CD4-positive, alpha-beta T cell (primary cell): ENCODE measurements at regions not wholly inside any gene's neighbourhood (a gene's known extent, or its start where the extent isn't known, plus 50 kb on each side); places are given as distances from the start of the nearest gene placed in this dataset.
"Not testable (repeated sequence)": the region's sequence is repeated elsewhere in the genome, so short reads cannot be mapped to it uniquely, and the experiment has no call there.

ENCODE experiments used
- ATAC-seq: fragments of 200-7000 bp; cut with Tn5 transposase; one replicate; pipeline ENCODE4 v1.10.0; 2022; ENCODE audit warnings: mild to moderate bottlenecking; ENCODE audit not compliant: poor library complexity
- CTCF ChIA-PET: fragments of 350-600 bp; sonication (Branson Sonifier 250); formaldehyde crosslinking; loops from one replicate; lab custom pipeline; 2021; ENCODE audit warnings: antibody characterized with exemption, inconsistent platforms; lab: Charles Lee
- POLR2A ChIA-PET: fragments of 350-600 bp; sonication (Branson Sonifier 250); formaldehyde crosslinking; loops from one replicate; lab custom pipeline; 2021; ENCODE audit warnings: antibody characterized with exemption, inconsistent platforms; lab: Charles Lee
- DNase-seq, 14 experiments: peaks; one replicate each; pipeline ENCODE4 v3.0.0-alpha.2; 2013 to 2020; ENCODE audit warnings: mixed read lengths in 2 of 14
- H3K27ac ChIP-seq, 2 donors: one replicate each; pipeline versions ENCODE4 v1.5.1 to v1.7.0; 2013; ENCODE audit warnings: low read length in 2 of 2, low read depth in 1 of 2, mild to moderate bottlenecking in 1 of 2
- H3K27me3 ChIP-seq, 2 experiments: 1 replicate in 1 of 2; 2 replicates in 1 of 2; pipeline versions ENCODE4 v1.6.1 to v1.7.0; 2013; ENCODE audit warnings: low read length in 2 of 2, control low read depth in 1 of 2, mild to moderate bottlenecking in 1 of 2, moderate library complexity in 1 of 2; ENCODE audit not compliant: insufficient read depth in 2 of 2, control insufficient read depth in 1 of 2
- H3K36me3 ChIP-seq: one replicate; pipeline ENCODE4 v1.6.1; 2013; ENCODE audit warnings: low read length, control low read depth; ENCODE audit not compliant: insufficient read depth
- H3K4me1 ChIP-seq: one replicate; pipeline ENCODE4 v1.6.1; 2013; ENCODE audit warnings: low read length, control low read depth; ENCODE audit not compliant: insufficient read depth
- H3K4me3 ChIP-seq: one replicate; pipeline ENCODE4 v1.5.1; 2013; ENCODE audit warnings: mild to moderate bottlenecking, low read length, moderate library complexity
- H3K9me3 ChIP-seq, 2 experiments: 1 replicate in 1 of 2; 2 replicates in 1 of 2; pipeline versions ENCODE4 v1.6.1 to v1.7.0; 2013; ENCODE audit warnings: low read length in 2 of 2, mild to moderate bottlenecking in 2 of 2, control low read depth in 1 of 2, moderate library complexity in 1 of 2; ENCODE audit not compliant: control insufficient read depth in 1 of 2, insufficient read depth in 1 of 2
- H3K27ac Mint-ChIP-seq: one replicate; pipeline ENCODE4 v1.8.0; 2020; ENCODE audit warnings: mixed read lengths
- H3K27me3 Mint-ChIP-seq: one replicate; pipeline ENCODE4 v1.8.0; 2021; ENCODE audit warnings: mixed read lengths
- H3K36me3 Mint-ChIP-seq: one replicate; pipeline ENCODE4 v1.8.0; 2021; ENCODE audit warnings: low read depth, mixed read lengths
- H3K4me1 Mint-ChIP-seq: one replicate; pipeline ENCODE4 v1.8.0; 2021; ENCODE audit warnings: low read depth, mixed read lengths
- H3K4me3 Mint-ChIP-seq: one replicate; pipeline ENCODE4 v1.8.0; 2020; ENCODE audit warnings: mild to moderate bottlenecking, mixed read lengths
- H3K9me3 Mint-ChIP-seq: one replicate; pipeline ENCODE4 v1.8.0; 2020; ENCODE audit warnings: mixed read lengths
- CTCF ChIP-seq: fragments of 200-600 bp; IDR thresholded peaks from one replicate; pipeline ENCODE4 v1.8.0; 2022; ENCODE audit warnings: antibody characterized with exemption, mild to moderate bottlenecking
- intact Hi-C, 2 experiments: fragments of 100-400 bp; cut with DNase I in 1 of 2; cut with micrococcal nuclease in 1 of 2; formaldehyde crosslinking; loops; one replicate each; pipeline versions ENCODE4 v1.15.1 to v1.9.0; 2023 to 2025; cut with DNase I, micrococcal nuclease

GRCh38 chrX:138791551-138791950 lies 80.0 kb upstream of the FGF13 start:
- no peaks in the 10 kb centered on the region for H3K4me1 Mint-ChIP-seq
- intact Hi-C loops = no loop called here
- no peak overlapping the region for H3K27ac ChIP-seq
- H3K9me3 ChIP-seq = no peaks in the 10 kb centered on the region
- DNase-seq (no peak), ATAC-seq (no peak)
- H3K36me3 ChIP-seq = no peaks in the 10 kb centered on the region
- H3K9me3 Mint-ChIP-seq = no peaks in the 10 kb centered on the region
- ChIA-PET CTCF (no interaction called here), POLR2A (no interaction called here)
- no peaks in the 10 kb centered on the region for H3K27me3 Mint-ChIP-seq
- no peak for TF ChIP-seq CTCF
- no peaks in the 10 kb centered on the region for H3K27me3 ChIP-seq
- H3K4me1 ChIP-seq = no peaks in the 10 kb centered on the region
- no peak overlapping the region for H3K4me3 ChIP-seq
- H3K27ac Mint-ChIP-seq = no peak overlapping the region
- H3K4me3 Mint-ChIP-seq = no peak overlapping the region
- no peaks in the 10 kb centered on the region for H3K36me3 Mint-ChIP-seq

GRCh38 chrX:138788771-138789170 lies 77.3 kb upstream of the FGF13 start:
- POLR2A ChIA-PET = no interaction called here

GRCh38 chrX:138778576-138778909 lies 67.0 kb upstream of the FGF13 start:
- H3K36me3 ChIP-seq, H3K4me1 Mint-ChIP-seq, CTCF ChIA-PET, H3K27ac Mint-ChIP-seq, DNase-seq, H3K27me3 Mint-ChIP-seq, POLR2A ChIA-PET, H3K9me3 Mint-ChIP-seq, H3K27ac ChIP-seq, H3K27me3 ChIP-seq, H3K36me3 Mint-ChIP-seq, H3K4me3 Mint-ChIP-seq, ATAC-seq, H3K4me3 ChIP-seq, H3K9me3 ChIP-seq, H3K4me1 ChIP-seq: not testable (repeated sequence)
- intact Hi-C loops = loop anchor here in 1 of 2 experiments (10.0 kb wide), 1 partner anchor 1196 kb away; no protein-coding TSS in a partner anchor

More at GRCh38 chrX:138788771-138789170, 77.3 kb upstream of the FGF13 start:
- Mint-ChIP-seq H3K36me3 (no peaks in the 10 kb centered on the region), H3K4me1 (no peaks in the 10 kb centered on the region), H3K27ac (no peak overlapping the region), H3K4me3 (no peak overlapping the region), H3K9me3 (peaks cover 8% of the 10 kb centered on the region), H3K27me3 (no peaks in the 10 kb centered on the region)
- Histone ChIP-seq H3K27ac (no peak overlapping the region), H3K36me3 (no peaks in the 10 kb centered on the region), H3K4me3 (no peak overlapping the region), H3K27me3 (no peaks in the 10 kb centered on the region), H3K4me1 (no peaks in the 10 kb centered on the region), H3K9me3 (no peaks in the 10 kb centered on the region)
- no peak for TF ChIP-seq CTCF
- ATAC-seq = no peak
- CTCF ChIA-PET = no interaction called here
- intact Hi-C loops = no loop called here
- DNase-seq = no peak

GRCh38 chrX:138777908-138778575 lies 66.5 kb upstream of the FGF13 start:
- H3K4me3 ChIP-seq, H3K27me3 Mint-ChIP-seq, POLR2A ChIA-PET, H3K36me3 Mint-ChIP-seq, H3K27ac ChIP-seq, H3K9me3 ChIP-seq, H3K36me3 ChIP-seq, ATAC-seq, H3K27ac Mint-ChIP-seq, DNase-seq, H3K4me1 ChIP-seq, H3K4me3 Mint-ChIP-seq, H3K4me1 Mint-ChIP-seq, H3K27me3 ChIP-seq, CTCF ChIA-PET, H3K9me3 Mint-ChIP-seq: not testable (repeated sequence)
- intact Hi-C loops = loop anchor here in 1 of 2 experiments (10.0 kb wide), 1 partner anchor 1197 kb away; no protein-coding TSS in a partner anchor
